ENCODE measurements at regions not wholly inside any gene's neighbourhood (a gene's known extent, or its start where the extent isn't known, plus 50 kb on each side); places are given as distances from the start of the nearest gene placed in this dataset.

GRCh38 chr4:162347842-162348213, 184.0 kb upstream of the FSTL5 start:
- Histone ChIP-seq H3K4me1 (no peaks in the 10 kb centered on the region), H3K9me3 (no peaks in the 10 kb centered on the region), H3K4me3 (no peak overlapping the region), H3K27me3 (no peaks in the 10 kb centered on the region), H3K27ac (no peak overlapping the region), H3K36me3 (no peaks in the 10 kb centered on the region)
- no peak for DNase-seq (ENCODE audit: extremely low spot score in 2 of 2)
- intact Hi-C loops (cut with DNase I), result no loop called here
- TF ChIP-seq POLR2A (IDR thresholded peaks at IDR 0.05) (no peak), POLR2AphosphoS5 (IDR thresholded peaks at IDR 0.05; ENCODE audit: insufficient read depth in 1 of 2, low read depth in 1 of 2) (no peak), CTCF (IDR thresholded peaks at IDR 0.05) (no peak)

GRCh38 chr4:162347156-162347841, 183.5 kb upstream of the FSTL5 start:
- Histone ChIP-seq H3K4me1 (no peaks in the 10 kb centered on the region), H3K4me3 (no peak overlapping the region), H3K36me3 (no peaks in the 10 kb centered on the region), H3K27ac (no peak overlapping the region), H3K27me3 (no peaks in the 10 kb centered on the region), H3K9me3 (no peaks in the 10 kb centered on the region)
- DNase-seq (ENCODE audit: extremely low spot score in 2 of 2), result no peak
- intact Hi-C loops (cut with DNase I), result no loop called here
- TF ChIP-seq CTCF (IDR thresholded peaks at IDR 0.05), result no peak
- no peak for TF ChIP-seq POLR2A (IDR thresholded peaks at IDR 0.05)
- TF ChIP-seq POLR2AphosphoS5 (IDR thresholded peaks at IDR 0.05; ENCODE audit: insufficient read depth in 1 of 2, low read depth in 1 of 2), result no peak

GRCh38 chr4:162343967-162344366, 180.2 kb upstream of the FSTL5 start:
- no peak overlapping the region for H3K27ac ChIP-seq

GRCh38 chr4:162341533-162341932, 177.7 kb upstream of the FSTL5 start:
- Histone ChIP-seq H3K4me3 (no peak overlapping the region), H3K27me3 (no peaks in the 10 kb centered on the region), H3K36me3 (no peaks in the 10 kb centered on the region), H3K9me3 (no peaks in the 10 kb centered on the region), H3K4me1 (no peaks in the 10 kb centered on the region), H3K27ac (no peak overlapping the region)
- no peak for DNase-seq (ENCODE audit: extremely low spot score in 2 of 2)
- TF ChIP-seq CTCF (IDR thresholded peaks at IDR 0.05) (no peak), POLR2AphosphoS5 (IDR thresholded peaks at IDR 0.05; ENCODE audit: insufficient read depth in 1 of 2, low read depth in 1 of 2) (no peak), POLR2A (IDR thresholded peaks at IDR 0.05) (no peak)
- intact Hi-C loops (cut with DNase I), result no loop called here

More at GRCh38 chr4:162343967-162344366, 180.2 kb upstream of the FSTL5 start:
- intact Hi-C loops (cut with DNase I), result no loop called here
- H3K36me3 ChIP-seq, result no peaks in the 10 kb centered on the region
- H3K9me3 ChIP-seq, result no peaks in the 10 kb centered on the region
- no peak overlapping the region for H3K4me3 ChIP-seq
- TF ChIP-seq CTCF (IDR thresholded peaks at IDR 0.05) (no peak), POLR2A (IDR thresholded peaks at IDR 0.05) (no peak), POLR2AphosphoS5 (IDR thresholded peaks at IDR 0.05; ENCODE audit: insufficient read depth in 1 of 2, low read depth in 1 of 2) (no peak)
- H3K27me3 ChIP-seq, result no peaks in the 10 kb centered on the region
- H3K4me1 ChIP-seq, result no peaks in the 10 kb centered on the region
- no peak for DNase-seq (ENCODE audit: extremely low spot score in 2 of 2)

- no peak for DNase-seq (ENCODE audit: extremely low spot score in 2 of 2)
- TF ChIP-seq POLR2AphosphoS5 (IDR thresholded peaks at IDR 0.05; ENCODE audit: insufficient read depth in 1 of 2, low read depth in 1 of 2), result no peak
- TF ChIP-seq POLR2A (IDR thresholded peaks at IDR 0.05), result no peak
- TF ChIP-seq CTCF (IDR thresholded peaks at IDR 0.05), result no peak
- intact Hi-C loops (cut with DNase I), result no loop called here
- H3K9me3 ChIP-seq, result no peaks in the 10 kb centered on the region
- H3K4me1 ChIP-seq, result no peaks in the 10 kb centered on the region
- no peak overlapping the region for H3K4me3 ChIP-seq
- H3K27ac ChIP-seq, result no peak overlapping the region
- no peaks in the 10 kb centered on the region for H3K27me3 ChIP-seq
- H3K36me3 ChIP-seq, result no peaks in the 10 kb centered on the region
Measured at GRCh38 chr4:162323919-162324318, 160.1 kb upstream of the FSTL5 start.

Data from vagina (tissue), 2 donors.